SK-N-MC (cell line): ENCODE measurements at regions not wholly inside any gene's neighbourhood (a gene's known extent, or its start where the extent isn't known, plus 50 kb on each side); places are given as distances from the start of the nearest gene placed in this dataset.

Experiments
- EZH2 ChIP-seq: fragments of 200-600 bp; sonication (generic); IDR thresholded peaks from one replicate; pipeline ENCODE4 v1.6.1; 2017; ENCODE audit warnings: antibody characterized with exemption
- POLR2AphosphoS5 ChIP-seq: IDR thresholded peaks from 2 replicates; pipeline ENCODE4 v1.6.1; 2012; ENCODE audit warnings: mild to moderate bottlenecking, low read depth, low read length, borderline replicate concordance

- TF ChIP-seq POLR2AphosphoS5, result no peak
- no peak for TF ChIP-seq EZH2
Observed at GRCh38 chr1:222994511-222995235, 148.4 kb downstream of the TLR5 start.
